ENCODE measurements at regions not wholly inside any gene's neighbourhood (a gene's known extent, or its start where the extent isn't known, plus 50 kb on each side); places are given as distances from the start of the nearest gene placed in this dataset.
"Not testable (repeated sequence)": the region's sequence is repeated elsewhere in the genome, so short reads cannot be mapped to it uniquely, and the experiment has no call there.

DNA sequence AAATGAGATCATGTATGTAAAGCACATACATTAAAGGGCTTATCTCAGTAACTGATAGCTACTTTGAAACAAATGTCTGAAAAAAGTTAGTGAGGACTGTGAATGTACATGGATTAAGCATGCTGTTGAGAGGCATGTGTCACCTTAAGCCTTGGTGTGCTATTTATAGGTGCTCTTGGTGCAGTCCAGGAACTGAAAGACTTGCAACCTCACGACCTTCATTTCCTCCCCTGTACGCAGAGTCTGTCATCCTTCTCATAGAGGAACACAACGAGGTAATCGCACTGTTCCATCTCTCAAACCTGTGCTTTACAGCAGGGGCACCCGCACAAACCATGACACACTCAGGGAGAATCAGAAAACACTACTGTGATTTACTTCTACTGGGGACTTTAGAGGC, 65.6 kb downstream of the UFM1 start:
- DNase-seq: no peak

DNA sequence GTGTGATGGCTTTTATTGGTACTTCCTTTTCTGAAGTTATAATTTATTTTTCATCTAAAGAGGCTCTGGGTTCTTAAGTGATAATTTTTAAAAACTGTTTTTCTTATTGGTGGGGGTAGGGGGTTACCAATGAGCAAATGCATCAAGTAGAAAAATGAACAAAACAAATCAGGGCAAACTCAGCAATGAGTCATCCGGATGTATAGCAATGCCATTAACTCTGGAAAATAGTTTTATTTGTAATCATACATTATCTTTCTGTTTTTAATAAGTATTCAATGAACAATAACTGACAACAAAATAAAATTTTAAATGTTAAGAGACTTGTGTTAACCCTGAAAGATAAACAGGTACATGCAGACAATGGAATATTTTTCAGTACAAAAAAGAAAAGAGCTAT, 67.6 kb downstream of the UFM1 start:
- no peak for DNase-seq

DNA sequence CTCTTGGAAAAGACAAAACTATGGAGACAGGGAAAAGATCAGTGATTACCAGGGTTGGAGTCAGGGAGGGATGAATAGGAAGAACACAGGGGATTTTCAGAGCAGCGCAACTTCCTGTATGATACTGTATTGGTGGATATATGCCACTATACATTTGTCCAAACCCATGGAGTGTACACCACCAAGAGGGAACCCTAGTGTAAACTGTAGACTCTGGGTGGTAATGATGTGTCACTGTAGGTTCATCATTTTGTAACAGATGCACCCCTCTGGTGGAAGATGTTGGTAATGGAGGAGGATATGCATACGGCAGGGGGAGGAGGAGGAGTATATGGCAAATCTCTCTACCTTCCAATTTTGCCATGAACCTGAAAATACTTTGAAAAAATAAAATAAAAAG, 68.1 kb downstream of the UFM1 start:
- DNase-seq: no peak

DNA sequence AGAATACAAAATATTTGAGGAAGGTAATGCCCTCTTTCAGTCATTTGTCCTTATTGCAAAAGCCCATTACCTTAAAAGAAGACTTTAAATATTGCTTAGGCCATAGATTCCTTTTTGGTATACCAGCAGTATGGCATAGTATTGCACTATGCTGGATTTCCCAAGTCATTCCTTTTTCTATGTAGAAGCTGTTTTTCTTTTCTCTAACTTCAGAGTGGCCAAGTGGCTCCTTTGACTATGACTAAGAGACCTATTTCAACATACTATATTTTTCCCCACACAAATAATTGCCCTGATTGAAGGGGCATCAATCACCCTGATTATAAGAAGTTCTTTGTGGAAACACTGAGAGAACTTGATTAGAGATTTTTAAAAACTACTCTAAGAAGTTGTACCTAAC, 68.6 kb downstream of the UFM1 start:
- no peak for DNase-seq

DNA sequence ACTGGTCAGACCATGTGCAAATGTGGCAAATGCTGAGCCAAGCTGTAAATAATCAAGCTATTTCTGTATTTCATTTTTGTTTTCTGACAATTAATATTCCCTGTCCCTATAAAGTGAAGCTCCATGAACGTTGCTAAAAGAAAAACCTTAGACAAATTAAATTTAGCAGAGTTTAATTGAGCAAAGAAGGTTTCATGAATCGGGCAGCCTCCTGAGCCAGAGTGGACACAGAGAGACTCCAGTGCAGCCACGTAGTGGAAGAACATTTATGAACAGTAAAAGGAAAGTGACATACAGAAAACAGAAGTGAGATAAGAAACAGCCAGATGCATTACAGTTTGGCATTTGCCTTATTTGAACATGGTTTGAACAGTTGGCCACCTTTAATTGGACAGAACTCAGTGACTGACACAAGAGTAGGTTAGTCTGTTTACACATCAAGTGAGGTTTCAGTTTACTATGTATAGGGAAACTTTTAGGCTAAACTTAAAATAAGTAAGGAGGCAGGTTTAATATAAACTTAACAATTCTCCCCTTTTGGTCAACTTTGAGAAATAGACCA, 69.7 kb downstream of the UFM1 start:
- no peak for DNase-seq

DNA sequence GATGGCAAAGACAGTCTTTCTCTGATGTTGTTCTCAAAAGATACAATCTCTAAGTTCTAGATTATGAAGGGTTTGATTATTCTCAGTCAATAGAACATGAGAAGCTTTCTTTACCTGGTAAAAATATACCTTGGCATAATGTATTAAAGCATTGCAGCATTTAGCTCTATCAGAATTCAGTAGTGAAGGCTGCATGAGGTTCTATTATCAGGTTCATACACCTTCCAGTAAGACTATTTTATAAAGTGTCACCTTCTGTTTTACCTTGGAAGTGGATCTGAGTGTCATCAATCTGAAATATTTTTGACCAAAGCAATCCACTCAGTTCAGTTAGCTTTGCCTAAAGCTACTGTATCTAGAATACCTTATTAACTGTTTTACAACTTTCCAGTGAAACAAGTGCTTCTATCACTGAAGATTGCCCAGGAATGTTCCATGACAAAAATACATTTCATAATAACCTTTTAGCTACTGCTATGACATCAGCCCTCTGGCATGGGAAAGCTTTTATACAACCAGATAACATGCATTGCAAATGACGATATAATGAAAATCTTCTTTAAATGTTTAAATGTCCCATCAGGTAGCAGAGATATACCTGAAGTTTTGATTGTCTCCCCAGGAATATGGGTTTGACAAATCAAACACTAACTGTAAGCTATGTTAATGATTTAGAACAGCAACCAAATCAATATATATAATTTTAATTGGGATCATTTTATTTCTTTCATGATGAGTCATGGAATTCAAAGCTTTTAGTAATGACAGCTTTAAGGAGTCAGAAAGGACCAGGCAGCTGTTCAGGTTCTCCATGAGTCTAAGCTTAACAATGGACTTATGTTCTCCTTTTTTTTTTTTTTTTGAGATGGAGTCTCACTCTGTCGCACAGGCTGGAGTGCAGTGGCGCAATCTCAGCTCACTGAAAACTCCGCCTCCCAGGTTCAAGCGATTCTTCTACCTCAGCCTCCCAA, 72.2 kb downstream of the UFM1 start:
- DNase-seq: no peak

DNA sequence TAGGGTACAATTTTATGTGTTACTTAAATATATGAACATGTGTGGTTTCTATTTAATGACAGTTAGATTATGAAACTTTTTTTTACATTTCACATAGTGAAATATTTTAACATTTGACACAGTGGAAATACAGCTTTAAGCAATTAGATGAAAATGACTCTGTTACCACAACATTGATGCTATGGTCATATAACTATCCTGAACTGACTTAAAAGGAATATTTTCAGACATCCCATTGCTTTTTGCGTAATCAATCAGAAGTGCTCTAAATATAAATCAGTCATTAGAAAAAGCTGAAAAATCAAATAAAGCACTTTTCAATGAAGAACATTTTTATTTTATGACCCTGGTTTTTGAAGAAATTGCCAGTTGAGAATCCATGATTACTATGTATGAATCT, 80.3 kb downstream of the UFM1 start:
- DNase-seq: no peak

DNA sequence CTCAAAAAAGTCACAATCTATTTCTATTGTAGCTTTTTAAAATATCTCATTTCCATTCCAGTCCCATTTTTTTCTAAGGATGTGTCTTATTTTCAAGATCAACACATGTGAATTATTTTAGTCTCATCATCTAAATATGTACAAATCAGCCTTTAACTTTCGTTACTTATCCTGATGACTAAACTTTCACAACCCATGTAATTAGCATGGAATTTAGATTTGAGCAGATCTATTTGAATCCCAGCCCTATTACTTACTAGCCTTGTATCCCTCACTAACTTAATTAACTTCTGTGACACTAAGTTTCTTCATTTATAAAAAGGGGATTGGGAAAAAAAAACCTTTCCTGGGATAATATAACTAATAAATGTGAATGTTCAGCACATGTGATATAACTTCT, 81.1 kb downstream of the UFM1 start:
- no peak for DNase-seq

DNA sequence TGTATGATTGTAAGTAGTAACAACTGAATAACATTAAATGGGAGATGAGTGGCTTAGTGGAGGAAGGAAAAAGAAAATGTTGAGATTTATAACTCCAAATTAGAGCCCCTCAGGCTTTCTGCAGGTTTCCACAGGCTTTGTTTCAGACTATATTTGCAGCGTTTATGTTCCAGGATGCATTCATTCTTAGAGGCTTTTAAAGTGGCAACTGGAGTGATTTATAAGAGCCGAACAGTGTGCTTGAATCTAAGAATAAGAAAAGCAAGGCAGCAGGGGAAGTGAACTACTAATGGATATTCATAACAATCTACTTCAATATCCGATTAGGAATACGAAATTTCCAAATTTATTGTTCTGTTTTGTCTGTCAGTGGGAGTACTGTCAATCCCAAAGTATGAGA, 91.0 kb downstream of the UFM1 start:
- no peak for DNase-seq

DNA sequence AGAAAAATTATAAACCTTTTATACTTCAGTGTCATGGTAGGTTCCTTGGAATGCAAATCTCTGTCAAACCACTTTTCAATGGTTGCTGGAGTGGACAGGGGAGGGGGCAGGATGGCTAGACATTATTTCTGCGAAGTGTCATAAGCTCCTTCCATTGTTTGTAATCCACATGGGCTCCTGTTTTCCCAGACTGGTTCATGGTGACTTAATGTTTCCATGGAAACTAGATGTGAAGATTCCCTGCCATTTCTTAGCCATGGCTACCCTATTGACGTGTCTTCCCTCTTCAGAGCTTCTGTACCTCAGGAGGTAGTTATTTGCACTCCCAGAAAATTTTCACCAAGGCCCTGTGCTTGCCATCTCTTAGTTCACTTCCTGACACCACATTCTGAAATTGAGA, 95.3 kb downstream of the UFM1 start:
- DNase-seq: no peak

DNA sequence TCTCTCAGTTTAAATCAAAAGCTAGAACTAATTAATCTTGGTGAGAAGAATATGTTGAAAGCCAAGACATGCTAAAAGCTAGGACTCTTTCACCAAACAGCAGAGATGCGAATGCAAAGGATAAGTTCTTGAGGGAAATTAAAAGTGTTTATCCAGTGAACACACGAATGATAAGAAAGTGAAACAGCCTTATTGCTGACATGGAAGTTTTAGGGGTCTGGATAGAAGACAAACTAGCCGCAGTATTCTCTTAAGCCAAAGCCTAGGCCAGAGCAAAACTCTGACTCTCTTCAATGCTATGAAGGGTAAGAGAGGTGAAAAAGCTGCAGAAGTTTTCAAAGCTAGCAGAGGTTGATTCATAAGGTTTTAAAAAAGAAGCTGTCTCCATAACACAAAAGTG, 103.0 kb downstream of the UFM1 start:
- no peak for DNase-seq

DNA sequence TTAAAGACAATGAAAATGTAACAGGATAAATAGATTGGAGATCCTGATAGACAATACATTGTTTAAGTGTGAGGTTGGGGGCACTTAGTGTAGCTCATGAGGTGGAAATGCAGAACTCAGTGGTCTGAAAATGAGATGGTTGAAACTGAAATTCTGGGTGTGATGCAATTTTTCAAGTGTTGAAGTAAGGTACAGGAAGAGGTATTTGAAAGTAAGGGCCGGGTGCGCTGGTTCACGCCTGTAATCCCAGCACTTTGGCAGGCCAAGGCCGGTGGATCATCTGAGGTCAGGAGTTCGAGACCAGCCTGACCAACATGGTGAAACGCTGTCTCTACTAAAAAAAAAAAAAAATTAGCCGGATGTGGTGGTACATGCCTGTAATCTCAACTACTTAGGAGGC, 113.0 kb downstream of the UFM1 start:
- no peak for DNase-seq

DNA sequence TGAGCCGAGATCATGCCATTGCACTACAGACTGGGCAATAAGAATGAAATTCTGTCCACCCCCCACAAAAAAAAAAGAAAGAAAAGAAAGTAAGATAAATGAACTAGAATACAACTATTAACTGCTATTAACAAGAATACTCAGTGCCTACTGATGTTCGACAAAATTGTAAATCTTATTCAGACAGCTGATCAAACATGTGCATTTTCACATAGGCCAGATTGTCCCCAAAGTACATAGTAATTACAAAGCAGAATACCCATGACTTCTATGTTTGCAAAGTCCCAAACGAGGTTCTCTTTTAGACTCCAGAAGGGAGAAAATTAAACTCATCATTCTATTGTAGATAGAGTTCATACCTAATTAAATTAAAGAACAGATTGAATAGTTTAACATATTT, 113.4 kb downstream of the UFM1 start:
- DNase-seq: no peak

DNA sequence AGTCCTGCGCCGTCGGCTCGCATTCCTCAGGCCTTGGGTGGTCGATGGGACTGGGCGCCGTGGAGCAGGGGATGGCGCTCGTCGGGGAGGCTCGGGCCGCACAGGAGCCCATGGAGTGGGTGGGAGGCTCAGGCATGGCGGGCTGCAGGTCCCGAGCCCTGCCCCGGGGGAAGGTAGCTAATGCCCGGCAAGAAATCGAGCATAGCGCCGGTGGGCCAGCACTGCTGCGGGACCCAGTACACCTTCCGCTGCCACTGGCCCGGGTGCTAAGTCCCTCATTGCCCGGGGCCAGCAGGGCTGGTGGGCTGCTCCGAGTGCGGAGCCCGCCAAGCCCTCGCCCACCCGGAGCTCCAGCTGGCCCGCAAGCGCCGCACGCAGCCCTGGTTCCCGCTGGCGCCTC, 122.8 kb downstream of the UFM1 start:
- not testable (repeated sequence) for DNase-seq

DNA sequence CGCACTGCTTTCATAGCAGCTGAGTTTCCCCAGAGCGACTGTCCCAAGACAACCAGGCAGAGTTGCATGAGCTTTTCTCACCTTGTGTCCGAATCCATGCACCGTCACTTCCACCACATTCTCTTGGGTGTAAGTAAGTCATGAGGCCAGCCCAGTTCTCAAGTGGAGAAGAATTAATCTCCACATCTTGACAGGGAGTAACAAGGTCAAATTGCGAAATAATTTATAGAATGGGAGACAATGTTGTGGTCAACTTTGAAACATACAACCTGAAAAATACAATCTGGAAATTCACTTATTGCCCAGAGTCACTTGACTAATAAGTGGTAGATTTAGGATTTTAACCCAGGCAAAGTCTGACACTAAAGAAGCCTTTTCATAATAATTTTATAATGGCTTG, 123.7 kb downstream of the UFM1 start:
- no peak for DNase-seq

DNA sequence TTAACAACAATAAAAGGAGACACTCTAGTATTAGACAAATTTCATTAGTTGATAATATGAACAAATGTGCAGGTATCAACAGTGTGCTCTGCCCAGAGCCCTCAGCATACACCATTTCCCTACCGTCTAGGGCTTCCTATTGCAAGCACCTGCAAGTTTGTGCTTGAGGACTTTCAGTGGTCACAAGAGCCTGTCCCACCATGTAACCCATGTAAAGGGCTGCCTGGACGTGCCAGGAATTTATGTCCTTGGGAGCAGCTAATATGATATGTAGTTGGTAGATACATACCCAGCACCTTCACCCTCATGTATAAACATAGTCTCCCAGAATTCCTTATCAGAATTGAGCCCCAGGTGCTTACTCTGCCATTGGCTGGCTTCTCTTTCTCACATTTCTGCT, 128.0 kb downstream of the UFM1 start:
- no peak for DNase-seq

DNA sequence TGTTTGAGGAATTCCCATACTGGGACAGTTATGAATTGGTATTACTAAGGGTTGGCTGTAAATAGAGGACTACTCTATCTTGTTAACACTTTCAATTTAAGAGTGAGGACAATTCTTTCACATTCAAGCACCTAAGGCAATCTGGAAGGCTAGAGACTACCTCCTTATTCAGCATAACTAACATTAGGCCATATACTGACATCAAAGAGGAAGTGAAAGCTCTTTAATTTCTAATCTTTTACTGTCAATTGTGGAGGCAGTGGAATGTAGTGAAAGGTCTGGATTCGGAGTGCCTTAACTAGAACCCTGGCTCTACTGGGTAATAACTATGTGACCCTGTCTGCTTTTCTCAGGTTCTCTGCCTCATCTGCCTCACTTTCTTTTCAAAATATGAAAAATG, 134.0 kb downstream of the UFM1 start:
- no peak for DNase-seq

DNA sequence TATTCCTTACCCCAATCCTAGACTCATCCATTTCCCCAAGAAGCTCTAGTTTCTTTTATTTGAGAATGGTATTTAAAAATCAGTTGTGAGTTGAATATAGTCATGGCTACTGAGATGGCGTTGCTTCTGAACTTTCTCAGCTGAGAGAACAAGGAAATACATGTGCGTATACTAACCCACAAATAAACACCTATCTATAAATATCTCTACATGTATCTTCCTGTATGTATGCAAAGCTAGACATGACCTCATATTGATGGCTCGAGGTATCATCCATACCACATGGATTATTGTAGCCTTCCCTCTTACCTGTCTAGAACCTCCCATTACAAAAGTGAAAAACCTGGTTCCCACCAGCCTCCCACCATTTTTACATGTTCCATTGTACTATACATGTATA, 141.0 kb downstream of the UFM1 start:
- DNase-seq: no peak

DNA sequence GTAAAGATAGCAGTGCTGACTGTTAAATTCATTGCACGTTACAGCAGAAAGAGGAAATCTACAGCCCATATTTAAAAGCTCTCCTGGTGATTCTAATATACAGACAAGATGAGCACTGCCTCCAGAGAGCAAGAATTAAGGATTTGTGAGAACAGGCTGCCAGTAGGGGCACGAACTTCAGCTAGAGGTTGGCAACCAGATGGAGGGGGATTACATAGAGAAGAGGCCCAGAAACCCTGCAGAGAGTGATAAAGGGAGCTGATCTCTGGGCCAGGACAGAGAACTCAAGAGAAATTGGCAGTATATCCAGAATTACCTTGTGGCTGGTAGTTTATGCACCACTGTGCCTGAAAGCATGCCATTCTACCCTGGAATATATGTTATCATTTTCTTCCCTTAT, 144.8 kb downstream of the UFM1 start:
- DNase-seq: no peak

DNA sequence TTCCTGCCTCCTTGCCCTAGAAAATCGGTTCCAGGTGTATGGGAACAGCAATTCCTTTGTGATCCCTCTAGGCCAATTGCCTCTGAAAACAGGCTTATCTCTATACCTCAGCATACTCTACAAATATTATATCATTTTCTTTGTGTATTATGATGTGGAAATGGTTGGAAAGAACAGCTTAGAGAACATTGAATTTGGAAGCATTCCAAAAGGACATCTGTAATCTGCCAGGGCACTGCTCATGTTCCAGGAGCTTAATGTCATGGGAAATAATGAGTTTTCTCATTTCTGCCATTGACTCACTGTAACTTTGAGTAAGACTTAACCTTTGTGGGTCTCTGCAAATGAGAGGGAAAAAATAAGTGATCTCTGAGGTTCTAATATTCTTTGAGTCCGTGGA, 147.3 kb downstream of the UFM1 start:
- no peak for DNase-seq

DNA sequence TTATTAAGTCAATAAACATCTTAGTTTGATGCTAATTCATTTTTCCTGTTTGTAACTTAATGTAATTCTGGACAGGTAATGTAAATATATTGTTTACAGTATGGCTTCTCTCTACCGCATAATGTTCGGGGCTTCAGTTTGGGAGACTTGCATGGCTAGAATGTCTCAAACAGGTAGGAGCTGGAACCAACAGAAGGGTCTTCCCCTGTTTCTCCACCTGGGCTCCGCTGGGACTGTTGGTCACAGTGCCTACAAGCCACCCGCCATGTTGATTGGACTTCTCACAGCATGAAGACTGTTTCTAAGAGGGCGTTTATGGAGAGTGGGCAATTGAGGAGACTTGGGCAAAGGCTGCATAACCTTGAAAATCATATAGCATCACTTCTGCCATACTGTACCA, 148.6 kb downstream of the UFM1 start:
- DNase-seq: no peak

DNA sequence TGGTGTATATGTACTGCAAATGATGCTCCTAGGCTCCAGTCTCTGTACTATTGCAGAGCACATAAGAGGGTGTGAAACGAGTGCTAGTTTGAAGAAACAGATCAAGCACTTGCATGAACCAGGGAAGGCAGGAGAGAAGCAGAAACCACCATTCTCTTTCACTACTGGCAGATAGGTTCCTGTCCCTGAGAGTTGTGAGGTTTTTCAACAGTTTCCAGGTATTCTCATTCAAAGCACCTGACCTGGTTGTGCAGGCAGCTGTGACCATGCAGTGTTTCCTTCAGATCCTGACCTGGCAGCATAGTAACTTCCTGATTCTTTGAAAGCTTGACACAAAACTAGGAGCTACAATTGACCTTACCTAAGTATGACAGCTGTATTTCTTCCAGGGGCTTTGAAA, 164.9 kb downstream of the UFM1 start:
- DNase-seq: no peak

DNA sequence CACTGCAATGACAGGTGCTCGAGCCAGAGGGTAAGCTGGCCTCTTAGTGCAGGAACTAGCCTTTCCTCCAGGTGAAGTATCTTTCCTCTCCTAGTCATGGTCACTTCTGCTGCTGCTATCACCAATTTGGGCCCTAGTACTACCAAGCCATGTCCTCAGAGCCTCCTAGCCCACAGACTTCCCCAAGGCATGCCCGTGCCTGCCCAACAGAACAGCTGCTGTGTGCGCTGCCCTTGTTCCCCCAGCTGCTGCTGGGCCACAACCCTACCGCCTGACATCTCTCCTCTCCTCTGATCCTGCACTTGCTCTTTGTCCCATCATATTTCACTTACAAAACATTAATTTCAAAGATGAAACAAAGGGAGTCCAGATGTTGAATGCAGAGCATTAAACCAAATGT, 168.5 kb upstream of the FREM2 start:
- no peak for DNase-seq

DNA sequence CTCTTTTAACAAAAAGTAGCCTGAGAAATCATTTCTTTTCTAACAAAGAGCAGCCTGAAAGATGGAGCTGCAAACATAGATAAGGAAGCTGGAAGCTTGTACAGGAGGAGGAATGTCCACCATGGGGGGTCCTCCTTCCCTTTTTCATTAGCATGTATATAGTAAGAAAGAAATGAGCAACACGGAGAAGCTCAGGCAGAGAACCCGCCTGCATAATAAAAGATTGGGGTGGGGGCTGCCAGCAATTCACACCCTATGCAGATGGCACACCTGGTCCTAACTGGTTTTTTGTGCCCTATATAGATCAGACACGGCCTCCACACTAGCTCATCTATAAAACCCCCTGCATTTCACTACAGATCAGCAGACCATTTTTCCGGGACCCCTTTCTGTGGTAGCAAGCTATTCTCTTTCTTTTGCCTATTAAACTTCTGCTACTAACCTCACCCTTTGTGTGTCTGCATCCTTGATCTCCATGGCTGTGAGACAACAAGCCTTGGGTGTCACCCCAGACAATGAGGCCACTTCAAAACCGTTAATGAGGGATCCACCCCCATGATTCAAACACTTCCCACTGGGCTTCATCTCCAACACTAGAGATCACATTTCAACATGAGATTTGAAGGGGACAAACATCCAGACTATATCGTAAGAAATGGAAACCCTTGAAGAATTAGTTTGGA, 167.5 kb upstream of the FREM2 start:
- DNase-seq: no peak
